ENCODE measurements at regions not wholly inside any gene's neighbourhood (a gene's known extent, or its start where the extent isn't known, plus 50 kb on each side); places are given as distances from the start of the nearest gene placed in this dataset.

- TF ChIP-seq CTCF (IDR thresholded peaks at IDR 0.05) = no peak
- no peak for TF ChIP-seq POLR2A (IDR thresholded peaks at IDR 0.05)
Observed at GRCh38 chr21:43312011-43312410, 114.9 kb downstream of the SIK1 start.

Data from uterus (tissue), 2 donors.